Kidney glomerular epithelial cell (primary cell): ENCODE measurements at regions not wholly inside any gene's neighbourhood (a gene's known extent, or its start where the extent isn't known, plus 50 kb on each side); places are given as distances from the start of the nearest gene placed in this dataset.
"Not testable (repeated sequence)": the region's sequence is repeated elsewhere in the genome, so short reads cannot be mapped to it uniquely, and the experiment has no call there.

Source experiments
- DNase-seq: peaks from one replicate; lab custom pipeline; 2025; lab: John Stamatoyannopoulos, UW

DNA sequence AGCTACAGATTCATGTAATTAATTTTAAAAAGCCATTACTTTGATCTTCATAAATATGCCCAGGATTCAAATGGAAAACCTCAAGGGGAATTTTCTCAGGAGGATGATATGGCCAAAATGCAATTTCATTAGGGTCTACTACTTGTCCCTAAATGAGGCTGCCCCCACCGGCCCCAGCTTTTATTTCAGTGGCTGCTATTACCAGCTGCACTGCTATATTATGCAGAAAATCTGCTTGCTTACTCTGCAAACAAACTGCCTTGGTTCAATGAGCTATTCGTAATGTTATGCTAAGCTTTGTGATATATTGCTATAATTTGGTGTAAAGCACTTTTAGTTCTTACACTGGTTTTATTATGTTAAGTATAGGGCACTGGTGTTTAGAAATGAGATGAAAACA is 137.3 kb upstream of the TMTC4 start:
- no peak for DNase-seq

DNA sequence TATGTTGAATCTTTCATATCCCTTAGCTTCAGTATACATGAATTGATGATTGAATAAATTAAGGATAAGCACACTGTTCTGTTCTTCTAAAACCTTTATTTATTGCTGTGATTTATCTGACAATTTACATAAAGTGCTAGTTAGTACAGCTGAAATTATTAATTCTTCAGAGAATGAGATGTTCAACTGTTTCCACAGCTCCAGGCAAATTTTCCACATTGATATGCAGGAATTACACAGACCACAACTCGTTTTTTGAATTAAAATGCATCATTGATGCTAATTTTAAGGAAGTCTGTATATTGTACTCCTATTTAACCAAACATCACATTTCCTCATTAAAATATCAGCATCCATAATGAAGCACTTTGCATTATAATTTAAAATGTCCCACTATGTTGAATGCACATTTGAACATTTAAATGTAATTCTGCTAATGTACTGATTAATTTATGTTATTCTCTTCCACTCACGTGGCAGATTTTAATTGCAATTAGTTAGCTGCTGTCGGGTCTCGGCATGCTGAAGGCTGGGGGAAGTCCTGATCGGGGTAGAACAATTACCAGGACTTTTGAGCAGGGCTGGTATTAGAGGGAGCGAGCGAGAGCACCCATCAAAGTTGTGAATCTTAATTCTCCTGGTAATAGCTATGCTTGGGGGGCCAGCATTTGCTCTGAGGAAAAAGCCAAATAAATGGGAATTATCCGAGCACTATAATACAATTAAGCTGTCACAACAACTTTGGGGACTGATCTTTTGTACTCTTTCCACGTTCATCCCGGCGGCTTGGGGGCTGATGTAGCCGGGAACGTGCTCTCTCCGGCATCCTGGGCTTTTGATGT is 136.7 kb upstream of the TMTC4 start:
- DNase-seq = no peak

DNA sequence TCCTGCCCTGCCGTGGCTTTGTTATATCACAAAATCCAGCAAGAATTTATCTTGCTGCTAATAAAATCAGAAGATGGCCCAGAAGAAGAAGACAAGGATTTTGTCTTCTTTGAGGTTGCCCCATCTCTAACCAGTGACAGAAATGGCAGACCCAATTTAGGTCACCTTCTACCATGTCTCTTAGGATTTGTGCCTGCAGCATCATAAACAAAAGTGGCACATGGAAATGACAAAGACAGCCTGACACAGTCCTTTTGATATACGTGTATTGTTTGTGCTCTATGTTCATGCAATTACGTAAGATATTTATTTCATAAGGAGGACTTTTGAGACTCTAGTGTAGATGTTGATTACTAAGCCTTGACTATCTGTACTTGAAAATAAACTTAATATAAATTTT is 135.9 kb upstream of the TMTC4 start:
- no peak for DNase-seq

DNA sequence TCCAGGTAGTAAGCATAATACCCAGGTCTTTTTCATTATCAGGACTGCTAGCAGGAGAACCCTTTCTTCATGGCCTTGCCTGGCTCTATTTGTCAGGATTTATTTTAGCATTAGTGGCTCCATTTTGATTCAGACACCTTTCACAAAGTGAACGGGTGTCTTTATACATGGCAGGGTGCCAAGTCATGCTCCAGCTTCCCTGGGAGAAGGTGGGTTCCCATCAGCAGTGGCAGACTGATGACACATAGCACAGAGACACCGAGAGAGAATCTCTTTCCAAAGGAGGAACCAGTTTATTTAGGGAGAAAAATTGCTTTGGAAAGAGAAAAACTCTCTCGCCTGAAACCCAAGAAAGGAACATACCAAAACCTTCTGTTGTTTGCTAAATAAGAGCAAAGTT is 135.3 kb upstream of the TMTC4 start:
- DNase-seq = no peak

DNA sequence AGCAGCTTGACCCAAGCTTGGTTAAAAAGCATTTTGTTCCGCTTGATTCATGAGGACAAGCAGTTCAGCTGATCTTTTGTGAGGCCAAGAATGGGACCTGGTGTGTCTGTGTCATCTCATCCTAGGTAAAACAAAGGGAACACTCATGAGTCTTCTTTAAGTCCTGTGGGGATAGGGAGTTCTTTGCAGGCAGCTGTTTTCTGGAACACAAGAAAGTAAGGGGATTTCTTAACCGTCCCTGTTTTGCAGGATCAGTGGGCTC is 134.5 kb upstream of the TMTC4 start:
- DNase-seq = no peak

DNA sequence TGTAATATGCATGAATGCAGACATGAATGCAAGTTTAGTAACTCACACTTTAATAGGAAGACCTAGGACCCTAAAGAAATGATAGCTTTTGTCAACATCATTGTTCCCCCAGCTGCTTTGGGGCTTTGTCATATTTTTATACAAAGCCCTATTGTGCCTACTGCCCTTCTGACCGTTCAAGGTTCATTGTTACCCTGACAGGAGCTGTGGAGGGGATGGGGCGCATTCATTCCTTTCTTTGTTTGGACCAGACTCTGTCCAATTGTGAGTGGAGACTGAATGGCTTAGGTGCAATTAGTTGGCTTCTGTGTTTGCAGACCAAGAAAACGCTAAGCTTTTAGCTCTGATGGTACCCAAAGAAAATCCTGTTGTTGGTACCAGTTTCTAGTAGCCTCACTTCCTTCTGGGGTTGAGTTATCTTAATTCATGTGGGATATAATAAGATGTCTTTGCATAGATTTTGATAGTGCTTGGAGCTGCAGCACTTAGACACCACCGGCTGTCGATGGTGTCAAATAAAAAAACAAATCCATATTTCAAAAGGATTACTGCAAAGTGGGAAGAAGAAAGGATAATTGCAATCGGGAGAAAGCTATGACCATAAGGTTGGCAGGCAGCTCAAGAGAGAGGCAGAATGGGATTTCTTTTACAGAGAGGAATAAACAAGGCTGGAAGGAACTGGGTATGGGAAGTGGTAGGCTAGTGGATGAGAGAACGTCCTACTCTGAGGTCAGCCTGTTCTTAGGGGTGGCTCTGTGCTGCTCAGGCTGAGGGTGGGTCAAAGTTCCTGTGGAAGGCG is 133.9 kb upstream of the TMTC4 start:
- no peak for DNase-seq

DNA sequence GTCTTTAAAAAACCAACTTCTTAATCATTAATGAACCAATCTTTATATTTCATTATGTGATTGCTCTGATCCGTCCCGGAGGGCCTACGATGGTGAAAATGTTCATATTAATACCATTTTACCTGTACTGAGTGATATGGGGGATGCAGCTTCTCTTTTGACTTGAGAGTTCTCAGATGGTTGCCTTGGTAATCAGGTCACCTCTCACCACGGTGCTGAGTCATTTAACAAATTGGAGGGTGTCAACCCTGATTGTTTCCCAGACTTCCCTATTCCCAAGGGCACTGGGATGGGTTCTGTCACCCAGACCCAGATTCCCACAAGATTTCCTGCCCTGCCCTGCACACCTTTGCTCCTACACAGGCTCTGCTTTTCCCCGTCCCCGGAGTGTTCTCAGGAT is 128.5 kb upstream of the TMTC4 start:
- DNase-seq = no peak

DNA sequence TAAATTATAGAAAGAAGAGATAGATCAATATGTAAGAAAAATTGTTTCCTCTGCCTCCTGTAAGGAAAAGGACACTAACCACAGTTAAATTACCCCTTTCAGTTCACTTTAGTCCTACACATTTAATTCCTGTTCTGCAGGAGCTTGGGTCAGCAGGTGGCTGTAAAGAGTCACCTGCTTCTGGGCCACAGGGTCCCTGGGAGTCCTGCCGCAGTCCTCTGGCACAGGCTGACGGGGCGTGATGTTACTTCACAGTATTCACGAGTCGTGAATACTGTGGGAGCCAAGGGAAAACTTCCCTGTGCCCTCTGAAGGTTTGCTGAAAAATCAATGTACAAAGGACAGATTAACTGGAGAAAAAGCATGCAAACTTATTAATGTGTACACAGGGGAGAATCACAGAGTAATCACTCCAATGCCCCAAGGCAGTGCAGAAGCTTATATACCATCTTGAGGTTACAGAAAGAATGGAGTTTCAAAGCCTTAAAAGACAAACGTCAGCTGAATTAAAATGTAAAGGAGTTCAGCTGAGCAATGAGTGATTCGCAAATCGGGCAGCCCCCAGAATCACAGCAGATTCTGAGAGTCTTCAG is 125.8 kb upstream of the TMTC4 start:
- no peak for DNase-seq

DNA sequence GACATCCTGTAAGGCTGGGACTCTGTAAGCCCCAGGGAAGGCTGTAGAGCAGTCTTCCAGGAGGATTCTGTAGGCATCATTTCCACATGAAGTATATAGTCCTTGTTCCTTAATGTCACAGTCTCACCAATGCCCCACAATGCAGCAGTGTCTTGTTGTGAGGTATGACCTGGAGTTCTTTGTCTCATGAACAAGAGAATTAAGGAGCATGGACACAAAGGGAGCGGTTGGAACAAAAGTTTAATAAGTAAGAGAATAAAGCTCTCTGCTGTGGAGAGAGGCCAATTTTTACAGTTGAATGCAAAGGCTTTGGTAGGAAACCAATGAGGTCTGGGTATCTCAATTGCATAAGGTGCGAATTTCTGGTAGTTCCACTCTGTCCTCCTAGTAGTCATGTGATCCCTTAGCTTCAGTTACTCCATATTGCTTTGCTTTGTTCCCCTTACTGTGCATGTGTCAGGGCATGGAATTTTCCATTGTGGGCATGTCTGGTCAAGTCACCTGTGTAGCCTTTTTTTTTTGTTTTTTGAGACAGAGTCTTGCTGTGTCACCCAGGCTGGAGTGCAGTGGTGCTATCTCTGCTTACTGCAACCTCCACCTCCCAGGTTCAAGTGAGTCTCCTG is 124.3 kb upstream of the TMTC4 start:
- no peak for DNase-seq

DNA sequence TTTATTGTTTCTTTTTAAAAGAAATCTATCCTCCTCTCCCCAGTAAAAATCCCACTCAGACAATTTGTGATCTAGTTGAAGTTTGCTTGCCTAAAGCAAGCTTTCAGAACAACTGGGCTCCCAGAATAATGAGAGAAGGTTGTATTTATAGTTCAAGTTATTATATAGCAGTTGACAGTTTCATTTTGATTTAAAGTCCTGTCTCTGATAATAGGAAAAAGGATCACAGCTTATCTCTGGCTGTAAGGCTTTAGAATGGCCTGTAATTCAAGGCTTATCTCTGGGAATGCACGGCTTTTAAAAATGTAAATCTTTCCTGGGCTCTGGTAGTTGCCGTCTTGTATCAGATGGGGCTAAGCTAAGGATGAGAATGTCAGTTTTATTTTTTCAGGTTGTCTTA is 123.3 kb upstream of the TMTC4 start:
- DNase-seq = no peak

DNA sequence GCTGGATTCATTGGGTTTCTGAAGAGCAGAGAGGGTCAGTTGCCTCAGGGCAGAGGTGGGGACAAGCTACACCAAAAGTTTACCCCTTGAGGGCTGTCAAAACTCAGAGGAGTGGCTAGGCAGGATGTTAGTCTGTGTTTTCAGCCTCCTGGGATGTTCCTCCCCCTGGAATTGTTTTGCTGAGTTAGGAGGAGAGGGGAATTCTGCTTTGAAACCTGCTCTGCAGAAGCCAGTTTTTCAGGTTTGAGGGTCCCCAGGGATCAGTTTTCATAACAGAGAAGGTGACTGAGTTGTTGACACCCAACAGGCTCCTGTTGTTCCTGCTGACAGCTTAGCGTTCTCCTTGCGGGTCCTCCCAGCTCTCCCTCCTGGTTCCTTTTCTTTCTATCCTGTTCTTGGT is 121.9 kb upstream of the TMTC4 start:
- no peak for DNase-seq

DNA sequence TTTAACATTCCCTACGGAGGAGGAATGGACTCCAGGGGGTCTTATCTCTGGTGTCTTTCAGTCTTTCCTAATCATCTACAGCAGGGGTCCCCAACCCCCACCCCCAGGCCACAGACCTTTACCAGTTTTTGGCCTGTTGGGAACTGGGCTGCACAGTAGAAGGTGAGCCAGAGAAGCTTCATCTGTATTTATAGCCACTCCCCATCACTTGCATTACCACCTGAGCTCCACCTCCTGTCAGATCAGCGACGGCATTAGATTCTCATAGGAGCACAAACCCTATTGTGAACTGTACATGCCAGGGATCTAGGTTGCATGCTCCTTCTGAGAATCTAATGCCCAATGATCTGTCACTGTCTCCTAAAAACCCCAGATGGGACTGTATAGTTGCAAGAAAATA is 120.0 kb upstream of the TMTC4 start:
- DNase-seq = no peak

DNA sequence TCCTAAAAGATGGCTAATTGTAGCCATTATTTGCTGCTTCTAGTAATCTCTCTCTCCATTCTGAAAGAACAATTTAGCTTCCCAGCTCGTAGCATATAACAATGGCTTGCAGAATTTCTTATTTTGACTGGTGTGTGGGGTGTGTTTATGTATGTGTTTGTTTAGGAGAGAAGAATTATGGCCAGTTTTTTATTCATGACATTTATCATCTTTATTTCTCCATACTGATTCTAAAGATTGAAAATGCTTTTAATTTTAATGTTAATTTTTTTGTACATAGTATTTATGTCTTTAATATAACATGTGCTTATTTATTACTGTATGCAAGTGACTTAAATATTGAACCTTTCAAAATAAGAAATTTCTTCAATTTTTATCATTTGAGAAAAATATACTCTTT is 115.8 kb upstream of the TMTC4 start:
- DNase-seq = no peak

DNA sequence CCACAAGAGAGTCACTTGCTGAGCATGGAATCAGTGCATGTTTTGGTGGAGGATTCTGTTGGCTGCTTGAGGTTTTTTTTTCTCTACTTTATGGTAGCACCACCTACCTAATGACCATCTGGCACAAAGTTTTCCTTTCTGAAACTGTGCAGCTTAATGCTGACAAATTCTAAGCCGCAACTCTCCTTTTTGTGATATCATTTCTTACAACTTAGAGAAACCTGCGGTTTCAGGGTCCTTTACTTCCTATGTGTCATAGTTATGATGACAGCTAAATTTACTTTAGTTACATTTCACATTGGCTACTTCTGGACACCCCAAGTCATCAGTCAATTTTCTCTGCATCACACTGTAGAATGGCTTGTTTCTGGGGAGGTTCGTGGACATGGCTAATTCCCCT is 115.4 kb upstream of the TMTC4 start:
- no peak for DNase-seq

DNA sequence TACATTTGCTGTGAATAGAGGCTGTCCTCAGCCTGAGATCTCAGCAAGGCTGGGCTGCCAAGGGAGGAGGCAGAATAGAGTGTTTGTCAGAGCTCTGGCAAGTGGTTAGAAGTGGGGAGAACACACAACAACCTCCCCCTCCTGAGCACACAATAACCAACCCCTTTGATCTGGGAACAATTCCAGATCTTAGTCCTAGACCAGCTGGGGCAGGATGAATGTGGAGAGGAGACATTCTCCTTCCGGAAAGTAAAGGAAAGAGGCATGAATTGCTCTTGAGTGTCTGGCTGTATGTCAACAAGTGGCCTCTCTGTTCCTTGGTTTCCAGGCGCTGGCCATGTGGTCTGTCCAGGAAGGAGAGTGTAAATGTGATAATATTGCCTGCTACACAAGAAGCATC is 114.9 kb upstream of the TMTC4 start:
- DNase-seq = no peak

DNA sequence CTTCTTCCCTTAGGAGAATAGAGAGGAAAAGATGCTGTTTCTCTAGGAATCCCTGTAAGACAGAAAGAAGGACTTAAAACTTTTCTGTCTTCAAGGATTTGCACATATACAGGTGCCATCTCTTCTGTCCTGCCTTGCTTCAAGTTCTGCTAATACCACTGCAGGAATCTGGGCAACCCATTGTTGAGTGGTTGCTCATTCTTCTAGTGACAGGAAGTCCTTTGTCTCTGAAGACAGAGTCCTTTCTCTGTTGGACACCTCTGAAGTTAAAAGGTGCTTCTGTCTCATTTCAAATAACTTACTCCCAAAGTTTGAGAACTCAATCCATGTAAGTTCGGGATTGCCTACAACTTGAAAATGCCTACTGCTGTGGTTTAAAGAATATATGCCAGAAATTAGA is 114.4 kb upstream of the TMTC4 start:
- DNase-seq = no peak

DNA sequence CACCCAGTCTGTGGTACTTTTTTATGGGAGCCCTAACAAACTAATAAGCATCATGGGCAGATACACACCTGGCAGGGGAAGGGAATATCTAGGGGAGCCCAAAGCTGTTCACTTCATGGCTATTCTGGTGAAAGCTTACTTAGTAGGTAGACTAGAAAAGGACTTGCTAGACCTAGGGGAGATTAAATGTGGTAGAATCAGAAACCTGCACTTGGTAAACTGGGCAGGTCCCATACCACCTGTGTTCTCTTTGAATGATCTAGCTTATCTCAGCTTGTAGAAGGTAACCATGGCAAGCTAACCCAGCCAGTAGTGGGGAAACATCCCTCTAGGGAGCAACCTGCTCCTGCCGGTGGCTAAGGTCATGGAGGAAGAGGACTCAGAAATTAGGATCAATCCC is 113.9 kb upstream of the TMTC4 start:
- no peak for DNase-seq

DNA sequence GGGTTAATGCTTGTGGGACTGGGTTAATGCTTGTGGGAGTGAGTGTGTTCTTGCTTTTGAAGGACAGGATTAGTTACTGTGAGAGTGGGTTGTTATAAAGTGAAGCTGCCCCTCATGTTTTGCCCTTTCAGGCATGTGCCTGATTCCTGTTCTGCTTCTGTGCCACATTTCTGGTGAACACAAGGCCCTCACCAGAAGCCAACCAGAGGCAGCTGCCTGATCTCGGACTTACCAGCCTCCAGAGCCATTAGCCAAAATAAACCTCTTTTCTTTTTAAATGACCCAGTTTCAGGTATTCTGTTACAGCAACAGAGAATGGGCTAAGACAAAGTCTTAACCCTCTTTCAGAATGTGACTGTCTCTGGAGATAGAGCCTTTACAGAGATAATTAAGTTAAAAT is 113.3 kb upstream of the TMTC4 start:
- no peak for DNase-seq

DNA sequence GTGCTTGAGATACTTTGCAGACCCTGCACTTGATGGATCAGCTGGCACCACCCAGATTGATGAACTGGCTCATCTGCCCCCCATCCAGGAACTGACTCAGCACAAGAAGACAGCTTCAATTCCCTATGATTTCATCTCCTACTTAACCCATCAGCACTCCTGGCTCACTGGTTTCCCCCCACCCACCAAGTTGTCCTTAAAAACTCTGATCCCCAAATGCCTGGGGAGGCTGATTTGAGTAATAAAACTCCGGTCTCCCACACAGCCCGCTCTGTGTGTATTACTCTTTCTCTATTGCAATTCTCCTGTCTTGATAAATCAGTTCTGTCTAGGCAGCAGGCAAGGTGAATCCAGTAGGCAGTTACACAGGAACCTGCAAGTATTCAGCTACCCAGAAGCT is 102.1 kb upstream of the TMTC4 start:
- not testable (repeated sequence) for DNase-seq

DNA sequence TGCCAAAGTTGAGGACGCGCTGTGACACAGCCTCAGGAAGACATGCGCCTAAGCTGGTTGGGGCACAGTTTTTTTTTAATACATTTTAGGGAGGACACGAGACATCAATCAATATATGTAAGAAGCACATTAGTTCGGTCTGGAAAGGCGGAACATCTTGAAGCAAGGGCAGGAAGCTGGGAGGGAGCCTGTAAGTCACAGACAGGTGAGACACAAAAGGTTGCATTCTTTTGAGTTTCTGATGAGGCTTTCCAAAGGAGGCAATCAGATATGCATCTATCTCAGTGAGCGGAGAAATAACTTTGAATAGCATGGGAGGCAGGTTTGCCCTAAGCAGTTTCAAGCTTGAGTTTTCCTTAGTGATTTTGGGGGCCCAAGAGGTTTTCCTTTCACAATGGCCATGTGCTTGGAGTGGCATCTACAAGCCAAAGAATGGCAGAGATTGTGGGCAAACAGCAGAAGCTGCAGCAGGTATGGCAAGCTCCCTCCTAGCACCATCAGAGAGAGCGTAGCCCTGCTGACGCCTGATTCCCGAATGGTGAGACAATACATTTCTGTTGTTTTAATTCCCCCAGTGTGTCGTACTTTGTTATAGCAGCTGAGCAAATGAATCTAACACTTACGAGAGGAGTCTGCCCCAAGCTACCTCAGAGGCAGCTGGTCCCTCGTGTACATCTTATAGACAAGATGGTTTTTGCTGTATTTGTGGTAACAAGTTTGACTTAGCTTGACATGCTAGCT is 99.5 kb upstream of the TMTC4 start:
- no peak for DNase-seq

DNA sequence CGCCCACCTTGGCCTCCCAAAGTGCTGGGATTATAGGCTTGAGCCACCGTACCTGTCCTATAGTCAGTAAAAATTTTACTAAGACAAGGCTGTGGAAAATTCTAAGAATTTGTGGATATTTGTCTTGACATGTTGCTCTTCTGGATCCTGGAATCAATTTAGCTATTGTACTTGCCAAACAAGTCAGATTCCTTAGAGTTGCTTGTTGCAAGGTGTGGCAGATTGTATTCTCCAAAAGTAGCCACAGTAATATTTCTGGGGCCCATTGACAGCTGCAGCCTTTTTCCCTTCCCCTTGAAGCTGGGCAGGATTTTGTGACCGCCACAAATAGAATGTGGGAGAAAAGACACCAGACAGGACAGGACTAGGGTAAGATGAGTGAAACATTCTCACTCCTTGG is 98.8 kb upstream of the TMTC4 start:
- DNase-seq = no peak

DNA sequence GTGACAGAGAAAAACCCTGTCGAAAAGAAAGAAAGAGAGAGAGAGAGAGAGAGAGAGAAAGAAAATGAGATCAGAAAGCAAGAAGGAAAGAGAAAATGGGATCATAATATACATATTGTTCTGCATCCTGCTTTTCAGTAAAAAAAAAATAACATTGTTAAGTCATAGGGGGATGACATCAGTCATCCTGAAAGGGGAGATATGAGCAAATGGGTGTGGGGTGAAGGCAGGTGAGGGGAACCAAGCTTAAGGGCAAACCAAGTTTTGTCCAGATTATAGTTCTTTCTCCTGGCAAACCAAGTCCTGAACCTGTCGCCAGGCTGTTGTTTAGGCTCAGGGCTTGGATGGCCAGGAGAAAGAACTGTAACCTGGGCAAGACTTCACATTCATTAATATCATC is 92.6 kb upstream of the TMTC4 start:
- DNase-seq = no peak
